Stomach (tissue), 4 donors: ENCODE measurements at regions not wholly inside any gene's neighbourhood (a gene's known extent, or its start where the extent isn't known, plus 50 kb on each side); places are given as distances from the start of the nearest gene placed in this dataset.

ENCODE experiments used
- CTCF ChIP-seq, 7 experiments: fragments of 450-650 bp in 4 of 7; fragments of 200-600 bp in 3 of 7; sonication (generic) in 3 of 7; IDR thresholded peaks; one replicate each; pipeline ENCODE4 v1.5.1; 2016 to 2019; ENCODE audit warnings: antibody characterized with exemption in 7 of 7, control low read depth in 2 of 7, mild to moderate bottlenecking in 1 of 7
- POLR2A ChIP-seq, 4 donors: fragments of 450-650 bp; IDR thresholded peaks; one replicate each; pipeline ENCODE4 v1.6.1; 2016; ENCODE audit warnings: antibody characterized with exemption in 4 of 4, control low read depth in 2 of 4, mild to moderate bottlenecking in 1 of 4, moderate library complexity in 1 of 4
- POLR2AphosphoS5 ChIP-seq, 3 donors: sonication (generic); formaldehyde crosslinking; IDR thresholded peaks; one replicate each; pipeline ENCODE4 v1.6.1; 2016; ENCODE audit warnings: antibody characterized with exemption in 3 of 3

GRCh38 chr18:71040161-71040560 is 751.3 kb downstream of the SOCS6 start:
- TF ChIP-seq CTCF (IDR thresholded peaks at IDR 0.05) (no peak), POLR2A (IDR thresholded peaks at IDR 0.05) (no peak), POLR2AphosphoS5 (IDR thresholded peaks at IDR 0.05) (no peak)
